ENCODE measurements at regions not wholly inside any gene's neighbourhood (a gene's known extent, or its start where the extent isn't known, plus 50 kb on each side); places are given as distances from the start of the nearest gene placed in this dataset.

- DNase-seq (ENCODE audit: low read depth in 4 of 6, low spot score in 6 of 6) = no peak
- no peaks in the 10 kb centered on the region for H3K27me3 ChIP-seq (ENCODE audit: control insufficient read depth, insufficient read depth, low read length)
- H3K9me3 ChIP-seq (ENCODE audit: control insufficient read depth, insufficient read depth, low read length) = peaks cover 1% of the 10 kb centered on the region
- no peak overlapping the region for H3K4me3 ChIP-seq (ENCODE audit: low read depth, low read length)
- H3K4me1 ChIP-seq (ENCODE audit: control insufficient read depth, insufficient read depth, low read length) = no peaks in the 10 kb centered on the region
- H3K27ac ChIP-seq (ENCODE audit: low read depth, low read length) = no peak overlapping the region
- 55% methylated on average over 2 of the region's 3 CpGs for WGBS (ENCODE audit: insufficient coverage)
- H3K36me3 ChIP-seq (ENCODE audit: control insufficient read depth, insufficient read depth, low read length) = no peaks in the 10 kb centered on the region
These were observed 264.7 kb upstream of the NR4A3 start for GRCh38 chr9:99556998-99557397.

- Histone ChIP-seq H3K9me3 (ENCODE audit: control insufficient read depth, insufficient read depth, low read length) (peaks cover 1% of the 10 kb centered on the region), H3K27ac (ENCODE audit: low read depth, low read length) (no peak overlapping the region), H3K36me3 (ENCODE audit: control insufficient read depth, insufficient read depth, low read length) (no peaks in the 10 kb centered on the region), H3K4me3 (ENCODE audit: low read depth, low read length) (no peak overlapping the region), H3K4me1 (ENCODE audit: control insufficient read depth, insufficient read depth, low read length) (no peaks in the 10 kb centered on the region), H3K27me3 (ENCODE audit: control insufficient read depth, insufficient read depth, low read length) (no peaks in the 10 kb centered on the region)
- DNase-seq (ENCODE audit: low read depth in 4 of 6, low spot score in 6 of 6) = no peak
- WGBS (ENCODE audit: insufficient coverage) = no CpG with 5 or more reads among the region's 2 CpGs
These were observed 263.9 kb upstream of the NR4A3 start for GRCh38 chr9:99557816-99558215.

GRCh38 chr9:99559776-99560175 is 261.9 kb upstream of the NR4A3 start:
- Histone ChIP-seq H3K36me3 (ENCODE audit: control insufficient read depth, insufficient read depth, low read length) (no peaks in the 10 kb centered on the region), H3K4me3 (ENCODE audit: low read depth, low read length) (no peak overlapping the region), H3K27me3 (ENCODE audit: control insufficient read depth, insufficient read depth, low read length) (no peaks in the 10 kb centered on the region), H3K27ac (ENCODE audit: low read depth, low read length) (no peak overlapping the region), H3K9me3 (ENCODE audit: control insufficient read depth, insufficient read depth, low read length) (peaks cover 1% of the 10 kb centered on the region), H3K4me1 (ENCODE audit: control insufficient read depth, insufficient read depth, low read length) (no peaks in the 10 kb centered on the region)
- DNase-seq (ENCODE audit: low read depth in 4 of 6, low spot score in 6 of 6) = no peak
- no CpG with 5 or more reads among the region's 1 CpG for WGBS (ENCODE audit: insufficient coverage)

- Histone ChIP-seq H3K27ac (ENCODE audit: low read depth, low read length) (no peak overlapping the region), H3K36me3 (ENCODE audit: control insufficient read depth, insufficient read depth, low read length) (no peaks in the 10 kb centered on the region), H3K9me3 (ENCODE audit: control insufficient read depth, insufficient read depth, low read length) (peaks cover 1% of the 10 kb centered on the region), H3K27me3 (ENCODE audit: control insufficient read depth, insufficient read depth, low read length) (no peaks in the 10 kb centered on the region), H3K4me3 (ENCODE audit: low read depth, low read length) (no peak overlapping the region), H3K4me1 (ENCODE audit: control insufficient read depth, insufficient read depth, low read length) (no peaks in the 10 kb centered on the region)
- no peak for DNase-seq (ENCODE audit: low read depth in 4 of 6, low spot score in 6 of 6)
These were observed 261.1 kb upstream of the NR4A3 start for GRCh38 chr9:99560561-99560960.

- Histone ChIP-seq H3K36me3 (ENCODE audit: control insufficient read depth, insufficient read depth, low read length) (no peaks in the 10 kb centered on the region), H3K9me3 (ENCODE audit: control insufficient read depth, insufficient read depth, low read length) (peaks cover 1% of the 10 kb centered on the region), H3K27me3 (ENCODE audit: control insufficient read depth, insufficient read depth, low read length) (no peaks in the 10 kb centered on the region), H3K4me1 (ENCODE audit: control insufficient read depth, insufficient read depth, low read length) (no peaks in the 10 kb centered on the region), H3K4me3 (ENCODE audit: low read depth, low read length) (no peak overlapping the region), H3K27ac (ENCODE audit: low read depth, low read length) (no peak overlapping the region)
- DNase-seq (ENCODE audit: low read depth in 4 of 6, low spot score in 6 of 6) = no peak
- WGBS (ENCODE audit: insufficient coverage) = 80% methylated on average over 2 of the region's 2 CpGs
These were observed 260.2 kb upstream of the NR4A3 start for GRCh38 chr9:99561509-99561917.

GRCh38 chr9:99561961-99562565 is 259.6 kb upstream of the NR4A3 start:
- Histone ChIP-seq H3K36me3 (ENCODE audit: control insufficient read depth, insufficient read depth, low read length) (no peaks in the 10 kb centered on the region), H3K27me3 (ENCODE audit: control insufficient read depth, insufficient read depth, low read length) (no peaks in the 10 kb centered on the region), H3K4me3 (ENCODE audit: low read depth, low read length) (no peak overlapping the region), H3K27ac (ENCODE audit: low read depth, low read length) (no peak overlapping the region), H3K4me1 (ENCODE audit: control insufficient read depth, insufficient read depth, low read length) (no peaks in the 10 kb centered on the region), H3K9me3 (ENCODE audit: control insufficient read depth, insufficient read depth, low read length) (peaks cover 1% of the 10 kb centered on the region)
- DNase-seq (ENCODE audit: low read depth in 4 of 6, low spot score in 6 of 6) = no peak
- no CpG with 5 or more reads among the region's 2 CpGs for WGBS (ENCODE audit: insufficient coverage)

- Histone ChIP-seq H3K36me3 (ENCODE audit: control insufficient read depth, insufficient read depth, low read length) (no peaks in the 10 kb centered on the region), H3K9me3 (ENCODE audit: control insufficient read depth, insufficient read depth, low read length) (no peaks in the 10 kb centered on the region), H3K4me1 (ENCODE audit: control insufficient read depth, insufficient read depth, low read length) (no peaks in the 10 kb centered on the region), H3K27ac (ENCODE audit: low read depth, low read length) (no peak overlapping the region), H3K4me3 (ENCODE audit: low read depth, low read length) (no peak overlapping the region), H3K27me3 (ENCODE audit: control insufficient read depth, insufficient read depth, low read length) (no peaks in the 10 kb centered on the region)
- 83% methylated on average over 5 of the region's 6 CpGs for WGBS (ENCODE audit: insufficient coverage)
- DNase-seq (ENCODE audit: low read depth in 4 of 6, low spot score in 6 of 6) = no peak
These were observed 258.3 kb upstream of the NR4A3 start for GRCh38 chr9:99563364-99563763.

GRCh38 chr9:99565203-99565602 is 256.5 kb upstream of the NR4A3 start:
- no peaks in the 10 kb centered on the region for H3K27me3 ChIP-seq (ENCODE audit: control insufficient read depth, insufficient read depth, low read length)
- no peak overlapping the region for H3K4me3 ChIP-seq (ENCODE audit: low read depth, low read length)
- H3K4me1 ChIP-seq (ENCODE audit: control insufficient read depth, insufficient read depth, low read length) = no peaks in the 10 kb centered on the region
- DNase-seq (ENCODE audit: low read depth in 4 of 6, low spot score in 6 of 6) = peak in 4 of 6 donors; percentile 8 to 62 (median 21)
- H3K9me3 ChIP-seq (ENCODE audit: control insufficient read depth, insufficient read depth, low read length) = no peaks in the 10 kb centered on the region
- H3K36me3 ChIP-seq (ENCODE audit: control insufficient read depth, insufficient read depth, low read length) = no peaks in the 10 kb centered on the region
- 29% methylated on average over 6 of the region's 8 CpGs for WGBS (ENCODE audit: insufficient coverage)
- H3K27ac ChIP-seq (ENCODE audit: low read depth, low read length) = no peak overlapping the region

GRCh38 chr9:99567436-99567835 is 254.2 kb upstream of the NR4A3 start:
- Histone ChIP-seq H3K27ac (ENCODE audit: low read depth, low read length) (no peak overlapping the region), H3K4me3 (ENCODE audit: low read depth, low read length) (no peak overlapping the region), H3K9me3 (ENCODE audit: control insufficient read depth, insufficient read depth, low read length) (no peaks in the 10 kb centered on the region), H3K36me3 (ENCODE audit: control insufficient read depth, insufficient read depth, low read length) (no peaks in the 10 kb centered on the region), H3K27me3 (ENCODE audit: control insufficient read depth, insufficient read depth, low read length) (no peaks in the 10 kb centered on the region), H3K4me1 (ENCODE audit: control insufficient read depth, insufficient read depth, low read length) (no peaks in the 10 kb centered on the region)
- DNase-seq (ENCODE audit: low read depth in 4 of 6, low spot score in 6 of 6) = no peak
- WGBS (ENCODE audit: insufficient coverage) = 79% methylated on average over 2 of the region's 2 CpGs

- Histone ChIP-seq H3K36me3 (ENCODE audit: control insufficient read depth, insufficient read depth, low read length) (no peaks in the 10 kb centered on the region), H3K27ac (ENCODE audit: low read depth, low read length) (no peak overlapping the region), H3K4me3 (ENCODE audit: low read depth, low read length) (no peak overlapping the region), H3K4me1 (ENCODE audit: control insufficient read depth, insufficient read depth, low read length) (no peaks in the 10 kb centered on the region), H3K9me3 (ENCODE audit: control insufficient read depth, insufficient read depth, low read length) (no peaks in the 10 kb centered on the region), H3K27me3 (ENCODE audit: control insufficient read depth, insufficient read depth, low read length) (no peaks in the 10 kb centered on the region)
- 100% methylated on average over 1 of the region's 2 CpGs for WGBS (ENCODE audit: insufficient coverage)
- DNase-seq (ENCODE audit: low read depth in 4 of 6, low spot score in 6 of 6) = no peak
These were observed 251.8 kb upstream of the NR4A3 start for GRCh38 chr9:99569840-99570239.
